HepG2 (cell line): ENCODE measurements at regions not wholly inside any gene's neighbourhood (a gene's known extent, or its start where the extent isn't known, plus 50 kb on each side); places are given as distances from the start of the nearest gene placed in this dataset.

Experiments used
- ASH2L ChIP-seq: fragments of 300-600, 200-600 bp; sonication (generic); IDR thresholded peaks from 2 replicates; pipeline ENCODE4 v1.7.0; 2017; ENCODE audit warnings: low read depth, mild to moderate bottlenecking, moderate library complexity, mixed read lengths, low read length; ENCODE audit not compliant: insufficient read length
- CREB1 ChIP-seq, 2 experiments: fragments of 450-650 bp in 1 of 2; IDR thresholded peaks; 2 replicates each; pipeline ENCODE4 v1.6.1; 2016 to 2017; ENCODE audit warnings: control low read depth in 1 of 2, mild to moderate bottlenecking in 1 of 2, missing compliant biosample characterization in 1 of 2, missing genetic modification characterization in 1 of 2
- FOXA3 ChIP-seq: IDR thresholded peaks from 2 replicates; pipeline ENCODE4 v1.6.1; 2016; ENCODE audit warnings: missing genetic modification reagents, missing compliant biosample characterization
- HOXA7 ChIP-seq: sonication (generic); formaldehyde crosslinking; IDR thresholded peaks from 2 replicates; pipeline ENCODE4 v1.8.1; 2022; ENCODE audit warnings: mild to moderate bottlenecking, missing genetic modification reagents, moderate library complexity
- MYC ChIP-seq: sonication (generic); formaldehyde crosslinking; IDR thresholded peaks from 2 replicates; pipeline ENCODE4 v1.9.0; 2021; ENCODE audit warnings: missing genetic modification reagents, borderline replicate concordance
- SIN3A ChIP-seq: IDR thresholded peaks from 2 replicates; pipeline ENCODE4 v1.6.1; 2011; ENCODE audit warnings: low read depth, mild to moderate bottlenecking, control low read depth, low read length, borderline replicate concordance
- SP2 ChIP-seq: sonication (generic); formaldehyde crosslinking; IDR thresholded peaks from 2 replicates; pipeline ENCODE4 v1.5.1; 2020; ENCODE audit warnings: mild to moderate bottlenecking, missing genetic modification reagents
- TF ChIP-seq, protein P1 (sequence below): sonication (generic); formaldehyde crosslinking; IDR thresholded peaks from 2 replicates; pipeline ENCODE4 v1.4.0; 2020; ENCODE audit warnings: missing genetic modification reagents, mild to moderate bottlenecking, borderline replicate concordance

DNA sequence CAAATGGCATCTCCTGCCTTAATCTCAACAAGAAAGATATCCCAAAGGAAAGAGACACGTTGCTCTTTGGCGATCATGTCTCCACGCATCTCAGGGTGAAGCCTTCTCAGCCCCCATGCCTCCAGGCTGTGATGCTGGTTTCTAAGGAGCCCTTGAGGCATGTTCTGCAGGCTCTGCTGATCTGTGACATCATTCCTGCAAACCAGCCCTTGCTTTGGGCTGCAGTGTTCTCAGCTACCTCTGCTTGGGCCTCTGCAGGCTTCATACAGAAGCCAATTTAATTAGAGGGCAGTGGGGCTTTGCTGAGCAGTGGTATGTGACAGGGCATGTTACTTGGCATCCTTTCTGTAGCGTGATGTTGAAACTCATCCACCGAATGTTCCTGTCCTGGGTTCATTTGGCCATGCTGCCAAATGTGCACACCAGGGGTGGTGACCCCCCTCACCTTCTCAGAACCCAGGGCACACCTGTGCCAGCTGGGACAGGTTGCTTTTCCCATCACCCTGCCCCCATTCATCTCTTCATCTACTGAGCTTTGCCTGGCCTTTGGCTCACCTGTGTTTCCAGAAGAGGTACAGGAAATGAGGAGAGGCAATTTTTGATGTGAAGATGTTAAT lies 230.9 kb downstream of the TEX29 start:
- no peak for TF ChIP-seq CREB1 (IDR thresholded peaks at IDR 0.05)
- TF ChIP-seq CREB1 (CRISPR knock-in tag; IDR thresholded peaks at IDR 0.05): no peak
- TF ChIP-seq SP2 (CRISPR knock-in tag): no peak
- no peak for TF ChIP-seq HOXA7 (CRISPR knock-in tag)
- no peak for TF ChIP-seq MYC
- no peak for TF ChIP-seq ASH2L
- TF ChIP-seq SIN3A: no peak
- TF ChIP-seq FOXA3 (CRISPR knock-in tag): no peak
- TF ChIP-seq, protein P1, sequence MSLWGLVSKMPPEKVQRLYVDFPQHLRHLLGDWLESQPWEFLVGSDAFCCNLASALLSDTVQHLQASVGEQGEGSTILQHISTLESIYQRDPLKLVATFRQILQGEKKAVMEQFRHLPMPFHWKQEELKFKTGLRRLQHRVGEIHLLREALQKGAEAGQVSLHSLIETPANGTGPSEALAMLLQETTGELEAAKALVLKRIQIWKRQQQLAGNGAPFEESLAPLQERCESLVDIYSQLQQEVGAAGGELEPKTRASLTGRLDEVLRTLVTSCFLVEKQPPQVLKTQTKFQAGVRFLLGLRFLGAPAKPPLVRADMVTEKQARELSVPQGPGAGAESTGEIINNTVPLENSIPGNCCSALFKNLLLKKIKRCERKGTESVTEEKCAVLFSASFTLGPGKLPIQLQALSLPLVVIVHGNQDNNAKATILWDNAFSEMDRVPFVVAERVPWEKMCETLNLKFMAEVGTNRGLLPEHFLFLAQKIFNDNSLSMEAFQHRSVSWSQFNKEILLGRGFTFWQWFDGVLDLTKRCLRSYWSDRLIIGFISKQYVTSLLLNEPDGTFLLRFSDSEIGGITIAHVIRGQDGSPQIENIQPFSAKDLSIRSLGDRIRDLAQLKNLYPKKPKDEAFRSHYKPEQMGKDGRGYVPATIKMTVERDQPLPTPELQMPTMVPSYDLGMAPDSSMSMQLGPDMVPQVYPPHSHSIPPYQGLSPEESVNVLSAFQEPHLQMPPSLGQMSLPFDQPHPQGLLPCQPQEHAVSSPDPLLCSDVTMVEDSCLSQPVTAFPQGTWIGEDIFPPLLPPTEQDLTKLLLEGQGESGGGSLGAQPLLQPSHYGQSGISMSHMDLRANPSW: no peak
